ENCODE measurements at regions not wholly inside any gene's neighbourhood (a gene's known extent, or its start where the extent isn't known, plus 50 kb on each side); places are given as distances from the start of the nearest gene placed in this dataset.

DNA sequence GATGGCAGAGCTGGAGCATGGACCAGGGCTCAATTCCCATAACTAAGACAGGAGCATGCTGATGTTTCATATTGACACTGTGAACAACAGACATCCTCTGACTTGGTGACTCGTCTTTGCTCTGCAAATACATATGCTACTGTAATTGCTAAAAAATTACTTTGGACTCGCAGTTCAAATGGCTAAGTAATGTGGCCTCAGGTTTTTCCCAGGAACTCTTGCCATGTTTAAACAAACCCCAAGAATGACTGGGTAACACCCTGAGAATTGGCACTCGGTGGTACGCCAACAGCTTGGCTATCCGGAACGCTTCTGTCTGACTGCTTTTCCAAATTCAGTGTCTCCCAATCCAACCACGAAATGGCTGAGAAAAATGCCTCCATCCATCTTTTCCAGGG is 456.7 kb upstream of the THBS1 start:
- H3K4me1 ChIP-seq (ENCODE audit: control insufficient read depth, insufficient read depth, low read length, poor library complexity, severe bottlenecking), result peaks cover 25% of the 10 kb centered on the region
- no peak overlapping the region for H3K27ac ChIP-seq (ENCODE audit: low read depth, low read length, severe bottlenecking)
- no peak overlapping the region for H3K4me3 ChIP-seq (ENCODE audit: extremely low read depth, insufficient read depth, low read length, poor library complexity, severe bottlenecking)
- no peaks in the 10 kb centered on the region for H3K9me3 ChIP-seq (ENCODE audit: control insufficient read depth, low read length)
- WGBS, 2 experiments (ENCODE audit: insufficient coverage in 2 of 2), result 93 to 95% methylated on average over 6 to 7 of the region's 7 CpGs
- no peaks in the 10 kb centered on the region for H3K36me3 ChIP-seq (ENCODE audit: control insufficient read depth, insufficient read depth, low read length)

DNA sequence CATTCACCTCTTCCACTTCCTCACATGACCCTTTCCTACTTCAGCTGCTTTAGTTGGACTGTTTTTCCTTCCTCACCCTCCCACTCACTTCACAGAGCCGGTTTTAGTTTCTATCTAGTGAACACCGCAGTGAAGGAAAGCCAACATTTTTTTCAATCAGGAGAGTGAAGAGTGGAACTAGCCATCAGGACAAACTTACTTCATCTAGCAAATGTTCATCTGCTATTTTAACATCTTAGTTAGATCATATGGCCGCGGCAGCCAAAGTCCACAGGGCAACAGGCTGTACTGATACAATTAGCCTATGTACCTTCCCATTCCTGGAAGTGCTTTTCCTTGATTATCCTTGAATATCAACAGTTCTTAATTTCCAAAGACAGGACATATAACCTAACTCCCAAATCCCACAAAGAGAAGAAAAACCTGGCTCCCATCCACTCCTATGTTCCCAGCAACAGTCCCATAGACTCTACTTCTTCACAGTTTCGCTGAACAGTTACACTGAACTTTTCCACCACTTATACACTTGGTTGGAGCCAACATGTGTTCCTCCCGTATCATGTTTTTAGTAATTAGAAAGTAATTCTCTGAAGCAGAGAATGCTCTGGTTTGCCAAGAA is 456.2 kb upstream of the THBS1 start:
- peaks cover 29% of the 10 kb centered on the region for H3K4me1 ChIP-seq (ENCODE audit: control insufficient read depth, insufficient read depth, low read length, poor library complexity, severe bottlenecking)
- no peak overlapping the region for H3K27ac ChIP-seq (ENCODE audit: low read depth, low read length, severe bottlenecking)
- H3K36me3 ChIP-seq (ENCODE audit: control insufficient read depth, insufficient read depth, low read length), result no peaks in the 10 kb centered on the region
- H3K4me3 ChIP-seq (ENCODE audit: extremely low read depth, insufficient read depth, low read length, poor library complexity, severe bottlenecking), result no peak overlapping the region
- 93 to 95% methylated on average over 4 of the region's 6 CpGs for WGBS, 2 experiments (ENCODE audit: insufficient coverage in 2 of 2)
- no peaks in the 10 kb centered on the region for H3K9me3 ChIP-seq (ENCODE audit: control insufficient read depth, low read length)

DNA sequence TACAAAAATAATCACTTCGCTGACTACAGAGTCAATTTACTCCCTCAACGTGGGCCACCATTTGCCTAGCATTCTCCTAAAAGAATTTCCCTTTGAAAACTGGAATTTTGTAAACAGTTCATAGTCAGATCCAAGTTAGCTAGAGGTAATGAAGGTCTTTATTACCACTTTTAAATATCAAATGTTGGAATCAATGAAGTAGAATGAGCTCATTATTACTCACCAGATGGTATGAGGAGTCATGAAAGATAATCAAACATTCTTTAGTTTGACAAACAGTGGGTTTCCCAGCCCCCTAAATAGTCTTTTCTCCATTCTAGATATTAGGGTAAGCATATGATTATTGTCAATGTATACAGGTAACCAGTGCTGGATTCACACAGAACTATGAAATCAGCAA is 455.7 kb upstream of the THBS1 start:
- Histone ChIP-seq H3K9me3 (ENCODE audit: control insufficient read depth, low read length) (no peaks in the 10 kb centered on the region), H3K4me1 (ENCODE audit: control insufficient read depth, insufficient read depth, low read length, poor library complexity, severe bottlenecking) (peaks cover 30% of the 10 kb centered on the region), H3K36me3 (ENCODE audit: control insufficient read depth, insufficient read depth, low read length) (no peaks in the 10 kb centered on the region), H3K4me3 (ENCODE audit: extremely low read depth, insufficient read depth, low read length, poor library complexity, severe bottlenecking) (no peak overlapping the region), H3K27ac (ENCODE audit: low read depth, low read length, severe bottlenecking) (no peak overlapping the region)
- 86% methylated on average over 1 of the region's 2 CpGs; no CpG with 5 or more reads in 1 of the 2 experiments for WGBS, 2 experiments (ENCODE audit: insufficient coverage in 2 of 2)

DNA sequence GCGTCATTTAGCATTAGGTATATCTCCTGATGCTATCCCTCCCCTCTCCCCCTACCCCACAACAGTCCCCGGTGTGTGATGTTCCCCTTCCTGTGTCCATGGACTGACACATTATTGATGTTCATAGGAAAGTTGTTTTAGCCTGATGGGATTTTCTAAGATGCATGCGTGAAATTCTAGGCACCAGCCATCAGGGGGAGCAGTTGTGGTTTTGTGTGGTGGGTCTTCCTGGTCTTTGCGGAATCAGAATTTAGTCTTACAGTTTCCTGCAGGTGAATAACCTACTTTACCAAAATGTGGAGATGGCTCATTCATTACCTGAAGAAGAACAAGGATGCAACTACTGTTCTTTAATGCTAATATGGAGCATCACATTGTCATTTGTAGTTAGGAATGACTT is 455.0 kb upstream of the THBS1 start:
- Histone ChIP-seq H3K4me1 (ENCODE audit: control insufficient read depth, insufficient read depth, low read length, poor library complexity, severe bottlenecking) (peaks cover 37% of the 10 kb centered on the region), H3K9me3 (ENCODE audit: control insufficient read depth, low read length) (no peaks in the 10 kb centered on the region), H3K36me3 (ENCODE audit: control insufficient read depth, insufficient read depth, low read length) (no peaks in the 10 kb centered on the region), H3K4me3 (ENCODE audit: extremely low read depth, insufficient read depth, low read length, poor library complexity, severe bottlenecking) (no peak overlapping the region), H3K27ac (ENCODE audit: low read depth, low read length, severe bottlenecking) (no peak overlapping the region)
- WGBS, 2 experiments (ENCODE audit: insufficient coverage in 2 of 2), result 40 to 80% methylated on average over 1 of the region's 4 CpGs

DNA sequence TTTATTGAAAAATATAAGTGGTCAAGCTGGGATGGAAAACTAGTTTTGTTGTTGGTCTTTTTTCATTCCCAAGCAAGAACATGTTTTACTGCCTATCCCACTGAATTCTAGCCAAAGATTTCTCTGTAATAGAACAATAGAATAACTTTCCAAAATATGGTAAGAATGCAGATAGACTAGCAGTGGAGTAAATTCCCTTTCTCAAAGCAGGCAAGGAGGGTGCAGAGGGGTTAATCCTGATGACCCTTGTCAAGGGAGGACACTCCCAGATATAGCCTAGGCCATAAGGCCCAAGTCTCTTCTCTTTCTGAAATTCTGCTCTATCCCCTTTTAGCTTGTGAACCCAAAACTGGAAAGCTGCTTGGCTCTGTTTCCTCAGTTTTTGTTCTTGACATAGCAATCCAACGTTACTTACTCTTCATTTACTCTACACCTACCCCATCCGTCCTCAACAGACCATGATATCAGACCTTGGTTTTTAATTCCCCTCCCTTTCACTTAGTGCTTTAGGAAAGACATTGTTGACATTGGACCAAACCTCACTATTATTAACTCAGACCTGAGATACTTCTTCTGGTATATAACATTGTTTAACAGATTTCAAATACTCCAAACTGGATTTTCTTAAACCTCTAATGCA is 453.6 kb upstream of the THBS1 start:
- no peaks in the 10 kb centered on the region for H3K9me3 ChIP-seq (ENCODE audit: control insufficient read depth, low read length)
- H3K4me3 ChIP-seq (ENCODE audit: extremely low read depth, insufficient read depth, low read length, poor library complexity, severe bottlenecking), result no peak overlapping the region
- peak overlapping the region; percentile 97 for H3K27ac ChIP-seq (ENCODE audit: low read depth, low read length, severe bottlenecking)
- WGBS, 2 experiments (ENCODE audit: insufficient coverage in 2 of 2), result 85 to 92% methylated on average over 2 of the region's 2 CpGs
- peaks cover 42% of the 10 kb centered on the region for H3K4me1 ChIP-seq (ENCODE audit: control insufficient read depth, insufficient read depth, low read length, poor library complexity, severe bottlenecking)
- H3K36me3 ChIP-seq (ENCODE audit: control insufficient read depth, insufficient read depth, low read length), result no peaks in the 10 kb centered on the region

DNA sequence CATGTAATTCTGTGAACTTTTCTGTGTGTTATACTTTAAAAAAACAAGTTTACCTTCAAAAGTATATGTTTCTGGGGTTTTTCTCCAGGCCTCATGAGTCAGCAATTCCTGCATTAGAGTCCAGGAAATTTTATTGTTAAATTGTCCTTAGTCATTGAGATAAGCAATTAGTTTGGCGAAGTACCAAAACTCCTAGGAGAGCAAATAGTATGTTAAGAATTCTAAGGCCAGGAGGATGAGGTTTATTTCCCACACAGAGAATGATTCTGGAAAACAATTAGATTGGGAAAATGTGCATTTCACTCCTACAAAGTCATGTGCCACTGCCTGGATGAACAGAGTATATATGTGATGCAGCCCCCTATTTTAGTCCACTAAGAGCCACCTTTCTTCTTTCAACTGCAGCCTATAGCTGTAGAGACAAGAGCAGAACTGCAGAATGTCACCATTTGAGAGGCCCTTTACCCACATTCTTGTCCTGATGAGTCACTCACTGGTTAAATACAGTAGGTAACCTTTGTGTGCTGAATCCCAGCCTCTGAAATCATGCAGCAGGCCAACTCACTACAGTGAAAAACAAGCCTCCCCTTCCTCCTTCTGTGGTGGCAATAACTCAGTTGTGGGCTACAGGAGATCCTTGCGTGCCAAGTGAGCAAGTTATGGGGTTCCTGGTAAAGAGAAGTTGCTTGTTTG is 452.8 kb upstream of the THBS1 start:
- Histone ChIP-seq H3K4me3 (ENCODE audit: extremely low read depth, insufficient read depth, low read length, poor library complexity, severe bottlenecking) (no peak overlapping the region), H3K27ac (ENCODE audit: low read depth, low read length, severe bottlenecking) (peak overlapping the region; percentile 97), H3K36me3 (ENCODE audit: control insufficient read depth, insufficient read depth, low read length) (no peaks in the 10 kb centered on the region), H3K4me1 (ENCODE audit: control insufficient read depth, insufficient read depth, low read length, poor library complexity, severe bottlenecking) (peaks cover 49% of the 10 kb centered on the region), H3K9me3 (ENCODE audit: control insufficient read depth, low read length) (no peaks in the 10 kb centered on the region)
- WGBS, 2 experiments (ENCODE audit: insufficient coverage in 2 of 2), result 60 to 89% methylated on average over 1 to 2 of the region's 2 CpGs

DNA sequence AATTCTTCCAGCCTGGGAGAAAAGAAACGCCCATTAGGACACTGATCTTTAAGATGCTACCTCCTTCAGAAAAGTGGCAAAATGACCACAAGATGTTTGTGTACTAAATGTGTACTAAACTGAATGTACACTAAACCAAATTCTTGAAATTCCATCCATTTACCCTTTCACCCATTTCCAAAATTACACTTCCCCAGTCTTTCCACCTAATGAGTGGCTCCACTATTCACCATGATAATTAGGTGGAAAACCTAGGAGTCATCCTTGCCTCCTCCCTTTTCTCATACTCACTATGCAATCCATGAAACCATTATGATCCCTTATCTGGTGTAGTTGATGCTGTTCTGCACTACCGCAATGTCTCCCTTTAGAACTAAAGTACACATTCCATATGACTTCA is 452.1 kb upstream of the THBS1 start:
- H3K36me3 ChIP-seq (ENCODE audit: control insufficient read depth, insufficient read depth, low read length), result no peaks in the 10 kb centered on the region
- 100% methylated on average over 1 of the region's 2 CpGs; no CpG with 5 or more reads in 1 of the 2 experiments for WGBS, 2 experiments (ENCODE audit: insufficient coverage in 2 of 2)
- H3K4me3 ChIP-seq (ENCODE audit: extremely low read depth, insufficient read depth, low read length, poor library complexity, severe bottlenecking), result no peak overlapping the region
- H3K9me3 ChIP-seq (ENCODE audit: control insufficient read depth, low read length), result no peaks in the 10 kb centered on the region
- H3K27ac ChIP-seq (ENCODE audit: low read depth, low read length, severe bottlenecking), result peak overlapping the region; percentile 97
- peaks cover 55% of the 10 kb centered on the region for H3K4me1 ChIP-seq (ENCODE audit: control insufficient read depth, insufficient read depth, low read length, poor library complexity, severe bottlenecking)

DNA sequence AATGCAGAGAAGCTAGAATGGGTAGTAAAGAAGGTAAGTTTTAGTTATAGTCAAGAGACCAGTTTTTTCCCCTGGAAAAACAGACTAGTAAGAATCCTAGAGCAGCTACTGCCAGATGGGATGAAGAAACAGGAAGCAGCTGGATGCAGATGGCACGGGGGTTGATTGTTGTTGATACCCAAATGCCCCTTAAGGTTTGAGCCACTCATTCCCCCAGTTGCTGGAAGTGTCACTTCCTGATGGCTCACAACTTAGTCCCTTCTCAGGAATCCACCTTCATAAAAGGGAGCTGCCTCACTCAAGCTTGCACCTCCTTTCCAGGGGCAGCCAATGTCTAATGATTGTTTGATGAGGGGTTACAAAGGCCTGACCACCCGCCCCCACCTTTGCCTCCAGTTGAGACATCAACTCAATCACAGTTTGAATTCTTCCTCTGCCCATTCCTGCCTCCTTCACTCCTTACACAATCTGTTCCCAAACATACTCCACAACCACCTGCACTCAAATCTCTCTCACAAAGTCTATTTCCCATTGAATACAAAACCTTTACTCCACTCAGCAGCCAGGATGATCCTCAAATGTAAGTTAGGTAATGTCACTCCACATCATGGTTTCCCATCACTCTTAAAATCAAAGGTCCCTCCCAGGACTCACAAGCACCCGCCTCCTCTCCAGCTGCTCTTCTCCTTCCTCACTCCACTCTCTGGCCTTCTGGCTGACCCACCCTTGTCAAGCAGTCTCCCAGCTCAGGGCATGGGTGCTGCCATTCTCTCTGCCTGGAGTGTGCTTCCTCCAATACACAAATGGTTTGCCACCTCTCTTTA is 450.1 kb upstream of the THBS1 start:
- Histone ChIP-seq H3K36me3 (ENCODE audit: control insufficient read depth, insufficient read depth, low read length) (no peaks in the 10 kb centered on the region), H3K4me1 (ENCODE audit: control insufficient read depth, insufficient read depth, low read length, poor library complexity, severe bottlenecking) (peaks cover 51% of the 10 kb centered on the region), H3K27ac (ENCODE audit: low read depth, low read length, severe bottlenecking) (no peak overlapping the region), H3K9me3 (ENCODE audit: control insufficient read depth, low read length) (no peaks in the 10 kb centered on the region), H3K4me3 (ENCODE audit: extremely low read depth, insufficient read depth, low read length, poor library complexity, severe bottlenecking) (no peak overlapping the region)
- WGBS, 2 experiments (ENCODE audit: insufficient coverage in 2 of 2), result 89 to 100% methylated on average over 2 to 3 of the region's 3 CpGs

DNA sequence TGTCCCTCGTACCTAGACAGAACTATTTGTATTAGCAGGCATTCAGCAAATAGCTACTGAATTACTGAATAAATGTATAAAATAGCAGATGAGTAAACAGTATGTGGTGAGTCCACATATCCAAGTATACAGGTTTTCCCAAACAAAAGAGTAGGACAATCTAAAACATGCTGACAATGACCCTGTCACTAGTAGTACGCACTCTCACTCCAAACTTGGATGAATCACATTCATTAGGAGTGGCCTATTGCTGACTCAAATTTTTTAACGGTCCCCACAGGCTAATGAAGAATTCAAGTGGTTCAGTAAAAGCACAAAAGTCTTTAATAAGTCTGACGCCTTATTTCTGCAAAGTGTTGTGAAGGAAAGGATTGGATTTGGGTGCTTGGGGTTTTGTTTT is 449.3 kb upstream of the THBS1 start:
- Histone ChIP-seq H3K36me3 (ENCODE audit: control insufficient read depth, insufficient read depth, low read length) (no peaks in the 10 kb centered on the region), H3K27ac (ENCODE audit: low read depth, low read length, severe bottlenecking) (no peak overlapping the region), H3K4me3 (ENCODE audit: extremely low read depth, insufficient read depth, low read length, poor library complexity, severe bottlenecking) (no peak overlapping the region), H3K9me3 (ENCODE audit: control insufficient read depth, low read length) (no peaks in the 10 kb centered on the region), H3K4me1 (ENCODE audit: control insufficient read depth, insufficient read depth, low read length, poor library complexity, severe bottlenecking) (peaks cover 51% of the 10 kb centered on the region)
- 95 to 96% methylated on average over 2 of the region's 4 CpGs for WGBS, 2 experiments (ENCODE audit: insufficient coverage in 2 of 2)

DNA sequence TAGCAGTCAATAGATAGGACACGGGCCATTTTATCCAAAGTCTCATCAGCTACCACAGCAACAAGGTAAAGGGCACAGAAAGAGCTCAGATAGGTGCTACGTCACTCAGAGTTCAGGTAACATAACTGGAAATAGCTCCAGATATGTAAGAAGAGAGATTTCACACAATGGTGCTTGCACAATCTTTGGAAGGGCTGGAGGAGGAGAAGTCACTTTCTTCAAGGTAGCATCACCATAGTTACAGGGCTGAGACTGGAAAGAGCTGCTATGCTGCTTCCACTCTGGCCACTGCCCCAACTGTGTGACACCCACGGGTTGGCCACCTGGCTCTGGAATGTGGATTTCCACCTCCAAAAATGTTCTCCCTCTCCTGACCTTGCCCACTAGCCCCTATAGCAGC is 448.8 kb upstream of the THBS1 start:
- Histone ChIP-seq H3K4me3 (ENCODE audit: extremely low read depth, insufficient read depth, low read length, poor library complexity, severe bottlenecking) (no peak overlapping the region), H3K4me1 (ENCODE audit: control insufficient read depth, insufficient read depth, low read length, poor library complexity, severe bottlenecking) (peaks cover 48% of the 10 kb centered on the region), H3K9me3 (ENCODE audit: control insufficient read depth, low read length) (no peaks in the 10 kb centered on the region), H3K27ac (ENCODE audit: low read depth, low read length, severe bottlenecking) (no peak overlapping the region), H3K36me3 (ENCODE audit: control insufficient read depth, insufficient read depth, low read length) (no peaks in the 10 kb centered on the region)
- 58 to 100% methylated on average over 1 to 2 of the region's 3 CpGs for WGBS, 2 experiments (ENCODE audit: insufficient coverage in 2 of 2)

All from mesodermal cell (in vitro differentiated cells).